HG02981 (cell line): ENCODE measurements at regions not wholly inside any gene's neighbourhood (a gene's known extent, or its start where the extent isn't known, plus 50 kb on each side); places are given as distances from the start of the nearest gene placed in this dataset.

Source experiments
- ATAC-seq: cut with Tn5 transposase; IDR thresholded peaks from one replicate; pipeline ENCODE4 v1.9.1; 2021; ENCODE audit warnings: mild to moderate bottlenecking, moderate library complexity; ENCODE audit not compliant: unreplicated experiment

GRCh38 chr4:14807856-14808255 is 194.4 kb upstream of the CPEB2 start:
- ATAC-seq, result no peak

GRCh38 chr4:14809203-14809602 is 193.1 kb upstream of the CPEB2 start:
- ATAC-seq, result no peak

DNA sequence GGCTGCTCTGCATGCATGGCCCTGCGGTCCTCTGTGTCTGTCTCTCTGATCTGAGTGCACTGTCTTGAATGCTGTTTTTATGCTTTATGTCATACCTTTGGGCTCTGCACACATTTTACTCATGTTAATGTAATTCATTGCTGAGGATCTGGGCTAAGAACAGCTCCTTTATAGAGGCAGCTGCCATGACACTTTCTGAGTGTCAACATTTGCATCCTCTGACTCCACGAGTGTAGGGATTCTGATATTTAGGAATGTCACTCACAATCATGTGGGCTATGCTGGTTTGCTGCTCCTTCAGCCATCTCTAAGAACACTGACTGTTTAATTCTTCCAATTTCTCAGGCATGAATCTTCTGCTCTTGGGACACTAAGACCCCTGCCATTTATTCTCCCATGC is 192.2 kb upstream of the CPEB2 start:
- ATAC-seq, result no peak

DNA sequence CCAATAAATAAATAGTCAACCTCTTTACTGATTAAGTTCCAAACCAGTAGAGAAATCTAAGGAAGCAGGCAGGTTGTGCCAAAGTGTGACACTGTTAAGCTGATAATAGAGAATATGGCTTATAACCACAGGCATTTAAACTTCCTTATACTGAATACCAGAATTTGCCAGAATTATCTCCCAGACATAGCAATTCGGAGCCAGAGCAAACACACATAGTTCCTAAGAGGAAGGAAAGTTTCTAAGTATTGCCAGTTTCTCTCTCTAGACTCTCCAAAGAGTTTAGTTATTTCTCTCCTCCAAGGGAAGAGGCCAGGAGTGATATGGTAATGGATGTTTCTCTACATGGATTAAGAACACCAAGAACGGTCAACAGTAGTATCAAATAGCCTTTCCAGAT is 191.7 kb upstream of the CPEB2 start:
- no peak for ATAC-seq

- no peak for ATAC-seq
Observed at GRCh38 chr4:14812101-14812500, 190.2 kb upstream of the CPEB2 start.

GRCh38 chr4:14816623-14817261 is 185.5 kb upstream of the CPEB2 start:
- ATAC-seq, result no peak

DNA sequence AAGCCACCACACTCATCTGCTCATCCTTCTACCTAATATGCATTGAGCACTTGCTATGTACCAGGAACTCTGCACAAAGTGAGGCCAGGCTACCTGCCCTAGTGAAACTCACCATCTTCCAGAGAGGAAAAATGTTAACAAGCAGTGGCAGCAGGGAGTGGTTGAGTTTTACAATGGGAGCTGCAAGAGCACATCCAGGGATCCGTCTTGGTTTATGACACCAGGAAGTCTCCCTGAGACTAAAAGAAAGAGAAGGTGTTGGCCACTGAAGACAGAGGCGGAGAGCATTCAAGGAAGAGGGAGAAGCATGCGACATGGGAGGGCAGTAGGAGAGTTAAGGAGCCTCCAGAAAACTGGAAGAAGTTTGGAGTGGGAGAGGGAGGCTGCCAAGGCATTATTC is 178.1 kb upstream of the CPEB2 start:
- ATAC-seq, result no peak

GRCh38 chr4:14827111-14827510 is 175.2 kb upstream of the CPEB2 start:
- no peak for ATAC-seq

DNA sequence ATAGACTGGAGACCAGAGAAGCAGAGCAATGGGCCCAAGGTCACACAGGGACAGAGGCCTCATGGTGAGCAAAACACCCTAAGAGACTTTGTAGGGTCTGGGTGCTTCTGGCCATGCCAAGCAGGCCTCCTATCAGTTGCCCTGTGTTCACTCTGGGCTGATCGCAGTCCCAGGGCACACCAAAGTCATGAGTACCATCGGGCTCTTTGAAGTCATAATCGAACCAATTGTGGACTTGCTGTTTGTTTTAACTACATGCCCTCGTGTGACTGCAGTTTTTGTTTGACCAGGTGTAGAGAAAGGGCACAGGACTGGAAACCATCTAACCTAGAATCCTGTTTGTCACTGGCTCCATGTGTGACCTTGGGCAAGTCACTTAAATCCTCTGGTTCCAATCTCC is 172.5 kb upstream of the CPEB2 start:
- ATAC-seq, result no peak

DNA sequence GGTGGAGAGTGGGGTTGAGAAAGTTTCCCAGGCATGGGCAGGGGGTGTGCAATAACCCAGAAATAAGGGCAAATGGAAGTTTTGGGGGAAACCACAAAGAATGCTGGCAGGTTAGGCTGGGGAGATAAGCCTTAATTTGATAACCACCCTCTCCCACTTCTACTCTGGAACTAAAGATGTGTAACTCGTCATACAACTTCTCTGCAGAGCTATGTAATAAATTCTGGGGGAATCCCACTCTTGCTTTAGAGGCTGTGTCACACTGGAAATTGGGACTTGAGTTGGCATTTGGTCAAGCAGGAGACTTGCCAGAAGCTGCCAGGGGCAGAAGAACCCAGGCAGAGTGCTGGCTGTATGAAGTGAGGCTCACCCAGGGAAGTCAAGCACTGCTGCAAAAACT is 170.9 kb upstream of the CPEB2 start:
- ATAC-seq, result no peak

DNA sequence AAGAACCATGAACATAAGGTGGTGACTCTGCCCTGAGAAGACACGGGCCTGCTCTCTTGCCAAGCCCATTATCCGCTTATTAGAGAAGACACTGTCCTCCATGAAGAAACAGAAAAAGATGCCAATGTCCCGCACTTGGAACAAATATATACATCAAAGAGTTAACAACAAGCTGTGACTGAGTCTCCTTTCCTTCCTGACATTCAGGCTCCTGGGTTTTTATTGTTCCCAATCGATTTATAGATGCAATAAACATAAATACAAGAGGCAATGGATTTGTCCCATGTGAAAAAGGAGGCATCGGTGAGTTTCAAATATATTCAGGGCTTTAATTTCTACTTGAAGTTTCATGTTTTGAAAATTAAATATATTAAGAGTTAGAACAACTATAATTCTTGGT is 169.2 kb upstream of the CPEB2 start:
- no peak for ATAC-seq

- no peak for ATAC-seq
Observed at GRCh38 chr4:14834382-14834781, 167.9 kb upstream of the CPEB2 start.

DNA sequence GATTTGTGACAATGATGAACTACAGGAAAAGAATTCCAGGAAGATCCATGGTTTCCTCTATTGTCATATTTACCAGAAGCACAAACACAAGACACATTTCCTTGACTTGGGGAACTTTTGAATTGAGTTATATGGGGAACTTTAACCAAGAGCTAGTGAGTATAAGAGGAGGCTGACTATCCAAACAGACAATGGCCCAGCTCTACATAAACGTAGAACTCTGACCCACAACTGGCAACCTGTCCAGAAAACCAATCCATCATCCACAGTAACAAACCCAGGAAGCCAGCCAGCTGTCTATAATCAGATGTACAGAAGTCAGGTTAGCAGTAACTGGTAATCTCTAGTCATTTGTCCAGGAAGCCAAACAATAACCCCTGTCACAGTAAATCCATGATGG is 167.0 kb upstream of the CPEB2 start:
- no peak for ATAC-seq

- ATAC-seq, result no peak
Observed at GRCh38 chr4:14835708-14836425, 166.4 kb upstream of the CPEB2 start.

DNA sequence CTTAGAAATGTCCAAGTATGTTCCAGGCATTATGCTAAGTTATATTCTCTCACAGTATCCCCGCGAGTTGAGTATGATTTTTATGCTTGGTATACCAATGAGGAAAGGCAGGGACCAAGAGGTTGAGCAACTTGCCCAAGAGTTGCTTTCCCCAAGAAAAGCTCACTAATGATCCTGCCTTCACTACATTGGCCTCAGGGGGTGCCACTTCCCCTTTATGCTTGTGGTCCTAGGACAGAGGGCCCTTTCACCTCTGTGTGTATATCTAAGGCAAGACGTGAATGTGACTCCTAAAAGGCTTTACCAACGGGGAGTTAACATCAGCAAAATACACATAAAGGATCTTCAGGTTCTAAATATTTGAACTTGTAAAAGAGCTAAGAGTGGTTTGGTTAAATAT is 164.4 kb upstream of the CPEB2 start:
- no peak for ATAC-seq

- no peak for ATAC-seq
Observed at GRCh38 chr4:14841801-14842768, 160.2 kb upstream of the CPEB2 start.

DNA sequence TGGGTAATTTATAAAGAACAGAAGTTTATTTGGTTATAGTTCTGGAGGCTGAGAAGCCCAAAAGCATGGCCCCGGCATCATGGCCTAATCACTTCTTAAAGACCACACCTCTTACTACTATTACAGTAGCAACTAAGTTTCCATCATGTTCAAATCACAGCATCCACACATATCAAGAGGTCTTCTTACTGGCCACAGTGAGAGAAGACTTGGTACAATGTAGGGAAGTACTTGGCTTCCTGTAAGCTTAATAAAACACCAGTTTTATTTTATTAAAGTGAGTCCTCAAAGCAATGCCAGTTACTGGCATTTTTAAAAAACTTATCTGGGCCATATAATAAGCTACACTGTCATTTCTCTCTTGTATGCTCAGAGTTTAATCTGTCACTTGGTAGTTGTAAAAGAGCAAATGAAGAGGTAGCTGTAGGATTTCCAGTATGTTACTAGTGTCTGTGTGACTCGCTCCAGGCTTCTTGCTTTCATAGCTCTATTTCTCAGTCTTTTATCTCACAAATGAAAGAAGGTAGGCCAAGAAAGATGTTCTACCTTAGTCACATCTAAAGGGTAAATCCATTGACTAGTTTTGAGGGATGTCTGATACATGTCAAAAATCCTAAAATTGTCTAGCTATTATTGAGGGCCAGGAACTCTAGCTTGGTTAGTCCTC is 159.2 kb upstream of the CPEB2 start:
- ATAC-seq, result no peak

- ATAC-seq, result no peak
Observed at GRCh38 chr4:14844061-14844460, 158.2 kb upstream of the CPEB2 start.

DNA sequence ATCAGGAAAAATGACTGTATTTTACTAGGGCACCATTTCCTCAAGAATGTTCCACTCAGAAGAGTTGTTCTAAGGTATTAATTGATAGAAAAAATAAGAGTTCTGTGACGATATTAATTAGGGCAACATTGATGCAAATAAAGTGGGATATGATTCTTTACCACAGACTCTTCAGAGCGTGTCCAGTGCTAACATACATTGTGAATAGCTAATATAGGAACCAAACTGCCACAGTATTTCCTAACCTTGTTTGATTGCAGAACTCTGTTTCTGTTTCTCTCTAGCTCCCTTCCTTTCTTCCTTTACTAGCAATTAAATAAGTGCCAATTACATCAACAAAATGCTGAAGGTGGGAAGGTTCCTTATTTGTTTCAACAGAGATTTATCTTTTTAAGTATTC is 154.1 kb upstream of the CPEB2 start:
- peak; percentile 55 for ATAC-seq

- no peak for ATAC-seq
Observed at GRCh38 chr4:14850455-14851097, 151.7 kb upstream of the CPEB2 start.
